Heart right ventricle (tissue), 16 donors: ENCODE measurements at regions not wholly inside any gene's neighbourhood (a gene's known extent, or its start where the extent isn't known, plus 50 kb on each side); places are given as distances from the start of the nearest gene placed in this dataset.

Source experiments
- ATAC-seq, 8 donors: fragments of 200-7000 bp; cut with Tn5 transposase; one replicate each; pipeline ENCODE4 v1.9.1; 2020; ENCODE audit warnings: mild to moderate bottlenecking in 8 of 8, moderate library complexity in 8 of 8, moderate number of reproducible peaks in 1 of 8
- DNase-seq, 2 donors: peaks; one replicate each; pipeline ENCODE4 v3.0.0-alpha.2; 2020
- H3K27ac ChIP-seq, 10 donors: fragments of 200-600 bp; sonication (generic) in 2 of 10; one replicate each; pipeline versions ENCODE4 v1.5.0 to v1.8.0; 2020 to 2022; ENCODE audit warnings: mild to moderate bottlenecking in 3 of 10
- H3K27me3 ChIP-seq, 7 donors: fragments of 200-600 bp; one replicate each; pipeline ENCODE4 v1.8.0; 2021 to 2022; ENCODE audit warnings: mild to moderate bottlenecking in 2 of 7
- H3K36me3 ChIP-seq, 9 donors: fragments of 200-600 bp; sonication (generic) in 1 of 9; one replicate each; pipeline versions ENCODE4 v1.5.0 to v1.8.0; 2020 to 2022; ENCODE audit warnings: mild to moderate bottlenecking in 2 of 9
- H3K4me1 ChIP-seq, 9 donors: fragments of 200-600 bp; sonication (generic) in 1 of 9; one replicate each; pipeline versions ENCODE4 v1.5.0 to v1.8.0; 2020 to 2022; ENCODE audit warnings: mild to moderate bottlenecking in 4 of 9
- H3K4me3 ChIP-seq, 10 donors: fragments of 200-600 bp; sonication (generic) in 2 of 10; one replicate each; pipeline versions ENCODE4 v1.5.0 to v1.8.0; 2020 to 2022; ENCODE audit warnings: mild to moderate bottlenecking in 7 of 10, moderate library complexity in 2 of 10
- H3K9me3 ChIP-seq, 11 donors: fragments of 200-600 bp in 10 of 11; sonication (generic) in 2 of 11; one replicate each; pipeline versions ENCODE4 v1.5.0 to v1.8.0; 2013 to 2022; ENCODE audit warnings: mild to moderate bottlenecking in 2 of 11, control low read depth in 1 of 11, moderate library complexity in 1 of 11
- WGBS, 2 donors: extraction: QIAGEN DNeasy Blood & Tissue Kit; methylation state at CpG; one replicate each; pipeline ENCODE4 v1.1.7; 2013; ENCODE audit warnings: inconsistent platforms in 1 of 2; 5-methylcytosine and 5-hydroxymethylcytosine counted together
- intact Hi-C, 10 donors: fragments of 100-400 bp; cut with DNase I; formaldehyde crosslinking; loops; one replicate each; pipeline versions ENCODE4 v1.11.1 to v1.14.2; 2022
- TF ChIP-seq, protein P1 (sequence below), 9 donors: fragments of 200-600 bp; sonication (generic) in 2 of 9; IDR thresholded peaks; one replicate each; pipeline versions ENCODE4 v1.5.0 to v1.8.0; 2021 to 2022; ENCODE audit warnings: antibody characterized with exemption in 9 of 9, mild to moderate bottlenecking in 5 of 9, moderate library complexity in 1 of 9
- donor health status: Arrhythmogenic right ventricular cardiomyopathy.
- donor health status: ischemic (EF 13 %, LVEDD 7.1; RV severe dilation, severe dysfunction).
- donor health status: healthy with polysubstance abuse.
- donor health status: DM: no; HTN: yes; CAD: no.
- donor health status: DM: no; HTN: no; CAD: no.
- donor health status: ischemic (EF 25% LVEDD 6.9; RV normal size, moderate dysfunction).
- donor health status: ischemic (EF 25% LVEDD 5.7; RV mildly dilated, moderate dysfunction).
- donor health status: healthy.
- donor health status: DM: yes; HTN: yes; CAD: no.
- donor health status: Ischemic cardiomyopathy.
- donor health status: ischemic (EF 35%, LVEDD 5.7; RV mildly dilated, moderate dysfunction).
- donor health status: nonischemic (EF 11% LVEDD 7.7; RV severe dilation, severe dysfunction).
- donor health status: DM: yes; HTN: yes; CAD: no.
- donor health status: PGD.
- donor health status: ischemic (EF 29% LVEDD 5.4; RV normal size, mild dysfunction).
- donor health status: nonischemic (EF 23%, LVEDD 6.1; RV moderate dilation, normal function).

DNA sequence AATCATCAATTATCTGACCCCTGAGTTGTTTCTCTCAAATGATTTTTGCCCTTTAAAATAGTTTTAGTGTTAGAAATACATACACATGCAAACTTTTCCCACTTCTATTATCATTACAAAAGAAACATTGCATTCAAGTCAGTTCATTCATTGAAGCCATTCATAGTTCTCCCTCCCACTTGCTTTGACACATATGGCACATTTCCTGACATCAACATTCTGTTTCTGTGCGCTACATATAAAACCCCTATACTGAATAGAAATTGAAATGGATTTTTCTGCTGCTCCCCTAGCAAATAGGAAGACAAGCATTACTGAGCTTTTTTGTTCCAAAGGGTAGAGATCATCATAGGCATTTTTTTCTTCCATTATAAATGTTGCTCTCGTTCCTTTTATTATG lies 497.9 kb upstream of the PCDH10 start:
- no peaks in the 10 kb centered on the region for H3K27me3 ChIP-seq
- no peaks in the 10 kb centered on the region for H3K4me1 ChIP-seq
- H3K9me3 ChIP-seq: peaks cover 0 to 37% (median 0%) of the 10 kb centered on the region in 11 donors
- intact Hi-C loops: no loop called here
- H3K27ac ChIP-seq: no peak overlapping the region
- TF ChIP-seq, protein P1, sequence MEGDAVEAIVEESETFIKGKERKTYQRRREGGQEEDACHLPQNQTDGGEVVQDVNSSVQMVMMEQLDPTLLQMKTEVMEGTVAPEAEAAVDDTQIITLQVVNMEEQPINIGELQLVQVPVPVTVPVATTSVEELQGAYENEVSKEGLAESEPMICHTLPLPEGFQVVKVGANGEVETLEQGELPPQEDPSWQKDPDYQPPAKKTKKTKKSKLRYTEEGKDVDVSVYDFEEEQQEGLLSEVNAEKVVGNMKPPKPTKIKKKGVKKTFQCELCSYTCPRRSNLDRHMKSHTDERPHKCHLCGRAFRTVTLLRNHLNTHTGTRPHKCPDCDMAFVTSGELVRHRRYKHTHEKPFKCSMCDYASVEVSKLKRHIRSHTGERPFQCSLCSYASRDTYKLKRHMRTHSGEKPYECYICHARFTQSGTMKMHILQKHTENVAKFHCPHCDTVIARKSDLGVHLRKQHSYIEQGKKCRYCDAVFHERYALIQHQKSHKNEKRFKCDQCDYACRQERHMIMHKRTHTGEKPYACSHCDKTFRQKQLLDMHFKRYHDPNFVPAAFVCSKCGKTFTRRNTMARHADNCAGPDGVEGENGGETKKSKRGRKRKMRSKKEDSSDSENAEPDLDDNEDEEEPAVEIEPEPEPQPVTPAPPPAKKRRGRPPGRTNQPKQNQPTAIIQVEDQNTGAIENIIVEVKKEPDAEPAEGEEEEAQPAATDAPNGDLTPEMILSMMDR (IDR thresholded peaks at IDR 0.05): no peak
- H3K4me3 ChIP-seq: no peak overlapping the region
- H3K36me3 ChIP-seq: no peaks in the 10 kb centered on the region
- no peak for DNase-seq
- 69 to 86% methylated on average over 2 of the region's 2 CpGs for WGBS, 2 donors
- no peak for ATAC-seq

DNA sequence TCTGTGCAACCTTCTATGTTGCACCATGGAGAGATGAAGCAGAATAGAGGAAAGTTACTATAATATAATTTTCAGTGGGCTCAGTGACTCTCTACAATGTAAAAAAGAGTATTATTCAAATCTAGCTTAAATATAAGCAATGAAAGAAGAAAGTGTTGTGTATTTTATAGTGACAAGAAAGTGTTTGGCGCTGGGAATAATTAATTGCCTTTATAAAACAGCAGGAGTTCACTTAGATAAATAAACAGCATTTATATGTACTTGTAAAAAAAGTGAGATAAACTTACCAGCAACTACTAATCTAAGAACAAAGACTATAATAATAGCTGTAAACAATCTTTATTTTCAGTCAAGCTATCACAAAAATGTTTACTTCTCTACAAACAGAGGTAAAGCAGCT lies 488.9 kb upstream of the PCDH10 start:
- Histone ChIP-seq H3K9me3 (peaks cover 0 to 19% (median 1%) of the 10 kb centered on the region in 11 donors), H3K27me3 (no peaks in the 10 kb centered on the region), H3K36me3 (no peaks in the 10 kb centered on the region), H3K4me3 (no peak overlapping the region), H3K4me1 (no peaks in the 10 kb centered on the region), H3K27ac (no peak overlapping the region)
- WGBS, 2 donors: 64 to 68% methylated on average over 1 of the region's 1 CpG
- DNase-seq (no peak), ATAC-seq (no peak)
- intact Hi-C loops: no loop called here
- TF ChIP-seq, protein P1 (IDR thresholded peaks at IDR 0.05): no peak

DNA sequence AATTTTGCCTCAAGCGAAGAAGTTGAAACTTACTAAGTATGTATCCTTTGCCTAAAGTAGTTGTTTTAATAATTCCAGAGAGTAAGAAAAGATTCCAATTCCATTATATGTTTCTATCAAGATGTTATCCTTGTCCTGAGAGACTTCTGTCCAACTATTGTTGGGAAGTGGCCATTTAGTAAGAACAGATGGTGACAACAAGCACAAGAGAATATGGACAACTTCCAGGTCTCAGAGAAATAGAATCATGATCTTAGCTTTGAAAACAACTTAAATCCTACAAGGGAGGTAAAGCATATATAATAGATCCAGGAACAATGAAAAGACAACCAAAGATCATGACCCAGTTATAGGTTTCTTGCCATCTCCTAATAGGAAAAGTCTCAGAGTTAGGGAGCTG lies 486.6 kb upstream of the PCDH10 start:
- Histone ChIP-seq H3K36me3 (no peaks in the 10 kb centered on the region), H3K9me3 (peaks cover 0 to 12% (median 0%) of the 10 kb centered on the region in 11 donors), H3K4me3 (no peak overlapping the region), H3K27ac (no peak overlapping the region), H3K4me1 (no peaks in the 10 kb centered on the region), H3K27me3 (no peaks in the 10 kb centered on the region)
- TF ChIP-seq, protein P1 (IDR thresholded peaks at IDR 0.05): no peak
- intact Hi-C loops: no loop called here
- 89 to 93% methylated on average over 1 of the region's 1 CpG for WGBS, 2 donors
- no peak for DNase-seq
- ATAC-seq: no peak

DNA sequence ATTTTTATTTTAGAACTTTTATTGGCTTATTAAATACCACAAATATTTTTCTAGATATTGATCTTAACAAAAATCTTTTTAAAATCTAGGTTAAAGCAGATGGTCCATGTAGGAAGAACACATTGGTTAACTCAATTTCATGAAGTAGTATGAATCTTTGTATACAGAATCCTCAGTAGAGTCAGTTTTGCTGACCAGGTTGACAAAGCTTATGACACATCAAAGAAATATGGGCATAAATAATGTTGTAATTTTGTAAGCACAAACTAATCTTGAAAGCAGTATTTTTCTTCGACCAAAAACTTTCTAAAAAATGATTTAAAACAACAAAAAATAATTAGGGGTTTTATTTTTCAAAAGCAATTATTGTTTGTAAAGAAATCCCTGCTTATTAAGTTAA lies 479.3 kb upstream of the PCDH10 start:
- DNase-seq: no peak
- no peaks in the 10 kb centered on the region for H3K9me3 ChIP-seq
- H3K4me1 ChIP-seq: no peaks in the 10 kb centered on the region
- TF ChIP-seq, protein P1 (IDR thresholded peaks at IDR 0.05): no peak
- no peaks in the 10 kb centered on the region for H3K36me3 ChIP-seq
- intact Hi-C loops: loop anchor here in 1 of 10 donors (1.0 kb wide), 1 partner anchor 9 kb away; no protein-coding TSS in a partner anchor
- H3K27ac ChIP-seq: no peak overlapping the region
- no peak overlapping the region for H3K4me3 ChIP-seq
- 0% methylated on average over 1 of the region's 1 CpG for WGBS, 2 donors
- no peak for ATAC-seq
- no peaks in the 10 kb centered on the region for H3K27me3 ChIP-seq
